Activated naive CD4-positive, alpha-beta T cell treated with anti-CD3 and anti-CD28 coated beads for 36 hours (primary cell): ENCODE measurements at regions not wholly inside any gene's neighbourhood (a gene's known extent, or its start where the extent isn't known, plus 50 kb on each side); places are given as distances from the start of the nearest gene placed in this dataset.

Experiments
- CTCF ChIA-PET: fragments of 350-600 bp; sonication (Branson Sonifier 250); formaldehyde crosslinking; loops from one replicate; lab custom pipeline; 2021; ENCODE audit warnings: antibody characterized with exemption; lab: Charles Lee
- DNase-seq: peaks from one replicate; pipeline ENCODE4 v3.0.0-alpha.2; 2020
- H3K27ac Mint-ChIP-seq: one replicate; pipeline ENCODE4 v1.8.0; 2021; ENCODE audit warnings: mild to moderate bottlenecking, mixed read lengths
- H3K27me3 Mint-ChIP-seq: one replicate; pipeline ENCODE4 v1.8.0; 2021; ENCODE audit warnings: low read depth, mixed read lengths
- H3K36me3 Mint-ChIP-seq: one replicate; pipeline ENCODE4 v1.8.0; 2021; ENCODE audit warnings: low read depth, mixed read lengths
- H3K4me1 Mint-ChIP-seq: one replicate; pipeline ENCODE4 v1.8.0; 2021; ENCODE audit warnings: low read depth, mixed read lengths
- H3K4me3 Mint-ChIP-seq: one replicate; pipeline ENCODE4 v1.8.0; 2021; ENCODE audit warnings: mild to moderate bottlenecking, moderate library complexity, mixed read lengths
- H3K9me3 Mint-ChIP-seq: one replicate; pipeline ENCODE4 v1.8.0; 2021; ENCODE audit warnings: mixed read lengths
- intact Hi-C: fragments of 100-400 bp; cut with micrococcal nuclease; formaldehyde crosslinking; loops from one replicate; pipeline ENCODE4 v1.15.1; 2023

DNA sequence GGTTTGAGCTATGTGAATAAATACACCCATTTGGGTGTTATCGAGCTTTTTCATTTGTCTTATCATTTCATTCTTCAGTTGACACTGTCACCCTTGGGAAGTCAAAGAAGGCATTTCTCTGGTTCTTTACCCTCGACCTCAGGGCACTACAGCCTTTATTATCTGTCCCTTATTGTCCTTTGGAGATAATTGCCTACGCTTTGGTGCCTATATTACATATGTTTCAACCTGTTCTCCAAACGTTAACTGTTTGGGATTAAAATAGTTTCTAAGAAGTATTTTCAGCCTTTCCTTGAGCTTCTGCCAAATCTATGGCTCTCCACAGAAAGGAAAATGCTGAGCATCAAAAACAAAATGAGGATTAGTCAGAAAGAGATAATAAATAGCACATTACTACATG is 395.4 kb upstream of the ADAMTS9 start:
- no peaks in the 10 kb centered on the region for H3K27me3 Mint-ChIP-seq
- no peaks in the 10 kb centered on the region for H3K36me3 Mint-ChIP-seq
- no peak for DNase-seq
- H3K4me3 Mint-ChIP-seq: no peak overlapping the region
- peaks cover 2% of the 10 kb centered on the region for H3K9me3 Mint-ChIP-seq
- intact Hi-C loops: no loop called here
- H3K27ac Mint-ChIP-seq: no peak overlapping the region
- no peaks in the 10 kb centered on the region for H3K4me1 Mint-ChIP-seq
- CTCF ChIA-PET: no interaction called here

DNA sequence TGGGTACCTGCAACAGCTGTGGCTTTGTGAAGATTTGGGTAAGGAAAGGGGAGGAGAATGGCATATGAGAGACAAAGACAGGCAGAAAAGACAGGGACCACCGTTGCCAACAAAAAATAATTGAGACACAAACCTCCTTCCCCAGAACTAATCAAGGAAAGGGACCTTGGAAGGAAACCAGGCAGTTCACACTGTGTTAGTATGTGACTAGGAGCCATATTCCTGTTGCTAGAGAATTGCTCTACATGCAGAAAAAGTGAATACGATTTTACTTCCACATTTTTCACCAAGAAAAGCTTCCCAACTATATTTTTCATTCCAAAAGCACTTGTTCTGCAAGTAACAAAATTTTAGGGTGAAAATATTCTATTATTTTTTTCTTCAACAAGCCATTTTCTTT is 393.7 kb upstream of the ADAMTS9 start:
- no peaks in the 10 kb centered on the region for H3K27me3 Mint-ChIP-seq
- H3K27ac Mint-ChIP-seq: no peak overlapping the region
- no peaks in the 10 kb centered on the region for H3K4me1 Mint-ChIP-seq
- CTCF ChIA-PET: no interaction called here
- intact Hi-C loops: no loop called here
- H3K36me3 Mint-ChIP-seq: no peaks in the 10 kb centered on the region
- H3K9me3 Mint-ChIP-seq: peaks cover 2% of the 10 kb centered on the region
- no peak overlapping the region for H3K4me3 Mint-ChIP-seq
- DNase-seq: no peak

DNA sequence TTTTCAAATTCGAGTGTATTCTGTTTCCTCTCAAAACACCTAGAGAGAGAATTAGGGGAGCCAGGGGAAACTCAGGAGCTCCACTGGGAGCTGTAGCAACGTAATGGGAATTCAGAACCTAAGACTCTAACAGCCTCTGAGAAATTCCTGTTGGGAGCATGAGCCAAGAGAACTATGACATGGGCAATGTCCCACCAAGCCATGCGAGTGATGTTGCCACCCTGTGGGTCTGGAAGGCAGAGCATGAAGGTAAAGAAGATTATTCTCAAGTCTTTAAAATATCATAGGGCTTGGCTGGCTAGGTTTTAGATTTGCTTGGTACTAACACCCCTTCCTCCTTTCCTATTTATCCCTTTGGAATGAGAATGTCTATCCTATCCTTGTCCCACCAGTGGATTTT is 392.6 kb upstream of the ADAMTS9 start:
- H3K36me3 Mint-ChIP-seq: no peaks in the 10 kb centered on the region
- no peaks in the 10 kb centered on the region for H3K27me3 Mint-ChIP-seq
- peaks cover 2% of the 10 kb centered on the region for H3K9me3 Mint-ChIP-seq
- no peaks in the 10 kb centered on the region for H3K4me1 Mint-ChIP-seq
- no peak overlapping the region for H3K4me3 Mint-ChIP-seq
- DNase-seq: no peak
- no peak overlapping the region for H3K27ac Mint-ChIP-seq
- intact Hi-C loops: no loop called here
- CTCF ChIA-PET: no interaction called here

DNA sequence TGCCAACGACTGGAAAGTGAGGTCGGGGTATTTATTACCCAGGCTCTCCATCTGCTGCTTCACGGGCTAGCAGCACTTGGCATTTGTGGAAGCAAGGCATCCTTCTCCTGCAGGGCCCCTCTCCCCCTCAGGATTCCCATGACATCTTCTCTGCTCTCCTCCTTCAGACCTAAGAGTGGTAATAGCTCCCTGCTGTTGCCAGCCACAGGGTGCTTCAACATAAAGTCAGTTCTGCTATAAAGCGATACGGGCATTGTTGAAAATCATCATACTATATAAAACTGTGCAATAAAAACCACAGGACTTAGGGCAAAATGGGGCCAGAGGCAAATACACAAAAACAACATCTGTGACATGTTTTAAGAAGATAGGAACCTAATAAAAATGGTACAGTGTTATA is 391.8 kb upstream of the ADAMTS9 start:
- Mint-ChIP-seq H3K4me1 (no peaks in the 10 kb centered on the region), H3K27ac (no peak overlapping the region), H3K4me3 (no peak overlapping the region), H3K36me3 (no peaks in the 10 kb centered on the region), H3K27me3 (no peaks in the 10 kb centered on the region), H3K9me3 (peaks cover 2% of the 10 kb centered on the region)
- no peak for DNase-seq
- intact Hi-C loops: no loop called here
- CTCF ChIA-PET: no interaction called here

DNA sequence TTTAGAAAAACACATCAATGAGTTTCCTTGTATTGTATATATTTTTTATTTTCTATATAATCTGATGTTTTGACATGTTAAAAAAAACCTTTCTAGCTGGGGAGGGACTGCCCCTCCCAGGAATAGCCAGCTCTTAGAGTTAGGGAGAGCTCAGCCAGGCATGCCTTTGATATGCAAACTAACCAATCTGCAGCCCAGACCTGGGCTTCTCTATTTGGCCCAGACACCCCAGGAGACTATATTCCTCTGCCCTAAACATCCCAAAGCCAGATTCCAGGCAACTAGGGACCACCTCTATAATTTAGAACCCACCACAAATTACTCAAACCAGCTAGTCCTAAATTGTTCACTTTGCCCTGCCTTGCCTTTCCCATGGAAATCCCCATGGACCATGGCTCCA is 390.9 kb upstream of the ADAMTS9 start:
- CTCF ChIA-PET: no interaction called here
- H3K27ac Mint-ChIP-seq: no peak overlapping the region
- peaks cover 3% of the 10 kb centered on the region for H3K9me3 Mint-ChIP-seq
- no peaks in the 10 kb centered on the region for H3K4me1 Mint-ChIP-seq
- H3K4me3 Mint-ChIP-seq: no peak overlapping the region
- H3K27me3 Mint-ChIP-seq: no peaks in the 10 kb centered on the region
- no peak for DNase-seq
- intact Hi-C loops: no loop called here
- no peaks in the 10 kb centered on the region for H3K36me3 Mint-ChIP-seq

DNA sequence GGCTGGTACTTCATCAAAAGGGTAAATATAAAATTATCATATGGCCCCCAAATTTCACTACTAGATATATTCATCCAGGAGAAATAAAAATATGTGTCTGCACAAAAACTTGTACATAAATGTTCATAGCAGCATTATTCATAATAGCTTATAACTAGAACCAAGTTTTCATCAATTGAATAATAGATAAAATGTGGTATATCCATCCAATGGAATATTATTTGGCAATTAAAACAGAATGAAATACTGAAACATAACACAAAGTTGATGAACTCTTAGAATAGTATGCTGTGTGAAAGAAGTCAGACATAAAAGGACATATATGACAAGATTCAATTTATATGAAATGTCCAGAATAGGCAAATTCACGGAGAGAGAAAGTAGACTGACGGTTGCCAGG is 389.3 kb upstream of the ADAMTS9 start:
- Mint-ChIP-seq H3K4me3 (no peak overlapping the region), H3K9me3 (peaks cover 6% of the 10 kb centered on the region), H3K27me3 (no peaks in the 10 kb centered on the region), H3K36me3 (no peaks in the 10 kb centered on the region), H3K27ac (no peak overlapping the region), H3K4me1 (no peaks in the 10 kb centered on the region)
- intact Hi-C loops: no loop called here
- CTCF ChIA-PET: no interaction called here
- no peak for DNase-seq

DNA sequence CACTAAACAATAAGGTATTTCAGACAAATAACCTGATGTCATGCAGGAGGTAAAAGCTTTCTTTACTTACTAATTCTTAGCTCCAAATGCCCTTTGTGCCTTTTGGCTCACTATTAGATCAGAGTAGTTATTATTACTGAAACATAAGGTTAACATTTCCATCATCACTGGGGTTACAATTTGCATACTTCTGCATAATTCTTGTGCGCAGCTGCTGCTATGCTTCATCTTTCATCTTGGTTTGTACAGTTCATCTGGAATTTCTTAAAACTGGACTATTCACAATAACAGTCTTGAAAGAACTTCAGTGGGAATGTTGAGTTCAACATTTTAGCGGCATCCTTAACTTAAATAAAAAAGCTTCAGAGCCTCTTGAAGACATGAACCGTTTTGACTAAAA is 383.2 kb upstream of the ADAMTS9 start:
- no peak for DNase-seq
- no peak overlapping the region for H3K27ac Mint-ChIP-seq
- CTCF ChIA-PET: no interaction called here
- no peaks in the 10 kb centered on the region for H3K27me3 Mint-ChIP-seq
- H3K36me3 Mint-ChIP-seq: no peaks in the 10 kb centered on the region
- no peaks in the 10 kb centered on the region for H3K4me1 Mint-ChIP-seq
- H3K4me3 Mint-ChIP-seq: no peak overlapping the region
- peaks cover 7% of the 10 kb centered on the region for H3K9me3 Mint-ChIP-seq
- intact Hi-C loops: no loop called here

DNA sequence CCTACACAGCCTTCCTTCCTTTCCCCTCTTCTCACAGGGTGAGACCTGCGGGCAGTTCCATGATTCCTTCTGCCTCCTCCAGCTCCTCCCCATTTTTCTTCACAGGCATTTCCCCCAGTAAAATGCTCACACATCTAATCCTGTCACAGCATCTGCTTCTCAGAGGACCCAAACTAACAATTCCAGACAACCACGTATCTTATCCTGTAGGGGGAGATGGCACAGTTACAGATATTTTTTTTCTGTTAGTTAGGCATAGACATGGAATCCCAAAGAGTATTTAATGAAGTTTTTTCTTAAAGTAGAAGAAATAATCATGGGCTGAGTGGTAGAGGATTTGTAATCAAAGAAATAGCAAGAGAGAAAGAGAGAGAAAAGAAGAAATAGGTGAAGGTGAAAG is 373.1 kb upstream of the ADAMTS9 start:
- Mint-ChIP-seq H3K4me1 (no peaks in the 10 kb centered on the region), H3K27ac (no peak overlapping the region), H3K9me3 (peaks cover 9% of the 10 kb centered on the region), H3K4me3 (no peak overlapping the region), H3K27me3 (no peaks in the 10 kb centered on the region), H3K36me3 (no peaks in the 10 kb centered on the region)
- CTCF ChIA-PET: no interaction called here
- no peak for DNase-seq
- intact Hi-C loops: no loop called here

DNA sequence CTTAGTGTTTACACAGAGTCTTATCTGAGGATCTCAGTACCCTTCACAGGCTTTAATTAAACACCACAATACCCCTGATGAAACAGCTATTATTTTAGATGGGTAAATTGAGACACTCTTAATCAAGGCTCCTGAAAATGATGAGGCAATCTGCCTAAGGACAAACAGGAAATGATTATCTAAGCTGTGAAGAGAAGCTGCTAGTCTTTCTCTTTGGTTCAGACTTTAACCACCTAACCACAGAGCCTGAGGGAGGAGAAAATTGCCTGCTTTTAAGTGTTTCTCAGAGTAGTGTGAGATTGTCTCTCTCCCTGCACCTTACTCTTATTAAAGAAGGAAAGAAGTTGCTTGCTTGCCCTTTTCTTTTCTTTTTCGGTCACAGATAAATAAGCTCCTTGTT is 364.3 kb upstream of the ADAMTS9 start:
- no peaks in the 10 kb centered on the region for H3K27me3 Mint-ChIP-seq
- CTCF ChIA-PET: interaction anchor here (1.0 to 1.7 kb wide), 2 partner anchors 18 to 246 kb away, joined by 4 to 5 read pairs; no protein-coding TSS in a partner anchor
- H3K36me3 Mint-ChIP-seq: no peaks in the 10 kb centered on the region
- no peak overlapping the region for H3K4me3 Mint-ChIP-seq
- no peak for DNase-seq
- H3K9me3 Mint-ChIP-seq: peaks cover 7% of the 10 kb centered on the region
- no peak overlapping the region for H3K27ac Mint-ChIP-seq
- H3K4me1 Mint-ChIP-seq: no peaks in the 10 kb centered on the region
- intact Hi-C loops: no loop called here

DNA sequence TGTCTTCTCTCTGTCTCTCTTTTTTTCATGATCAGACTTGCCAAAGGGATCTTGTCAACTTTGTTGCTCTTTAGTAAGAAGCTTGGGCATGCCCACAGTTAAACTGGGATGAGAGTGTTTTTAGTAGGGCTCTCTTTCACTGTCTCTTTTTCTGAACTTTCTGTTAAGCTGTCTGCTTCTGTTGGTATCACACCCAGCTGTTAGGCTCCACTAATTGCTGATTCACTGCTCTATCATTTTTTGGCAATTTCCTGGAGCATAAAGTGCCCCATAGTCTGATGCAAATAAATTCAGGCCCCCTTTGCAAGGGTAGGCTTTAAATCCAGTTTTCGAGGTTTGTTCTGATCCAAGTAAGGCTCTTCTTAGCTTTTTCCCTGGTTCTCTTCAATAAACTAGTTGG is 360.4 kb upstream of the ADAMTS9 start:
- H3K27me3 Mint-ChIP-seq: no peaks in the 10 kb centered on the region

DNA sequence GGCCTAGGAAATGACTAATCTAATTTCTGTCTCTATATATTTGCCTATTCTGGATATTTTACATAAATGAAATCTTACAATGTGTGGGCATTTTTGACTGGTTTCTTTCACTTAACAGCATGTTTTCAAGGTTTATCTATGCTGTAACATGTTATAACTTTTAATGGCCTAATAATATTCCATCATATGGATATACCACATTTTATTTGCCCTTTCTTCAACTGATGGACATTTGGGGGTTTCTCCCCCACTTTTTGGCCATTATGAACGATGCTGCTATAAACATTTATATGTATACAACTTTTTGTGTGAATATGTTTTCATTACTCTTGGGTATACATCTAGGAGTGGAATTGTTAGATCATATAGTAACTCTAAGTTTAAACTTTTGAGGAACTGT is 357.3 kb upstream of the ADAMTS9 start:
- Mint-ChIP-seq H3K4me1 (no peaks in the 10 kb centered on the region), H3K36me3 (no peaks in the 10 kb centered on the region), H3K9me3 (peaks cover 4% of the 10 kb centered on the region), H3K27ac (no peak overlapping the region), H3K4me3 (no peak overlapping the region), H3K27me3 (no peaks in the 10 kb centered on the region)
- no peak for DNase-seq
- intact Hi-C loops: no loop called here
- CTCF ChIA-PET: interaction anchor here (0.6 kb wide), 1 partner anchor 122 kb away, joined by 6 read pairs; no protein-coding TSS in a partner anchor

More for the DNA sequence above, 360.4 kb upstream of the ADAMTS9 start:
- H3K36me3 Mint-ChIP-seq: no peaks in the 10 kb centered on the region
- H3K4me3 Mint-ChIP-seq: no peak overlapping the region
- intact Hi-C loops: no loop called here
- no peak for DNase-seq
- CTCF ChIA-PET: no interaction called here
- no peaks in the 10 kb centered on the region for H3K4me1 Mint-ChIP-seq
- H3K9me3 Mint-ChIP-seq: peaks cover 4% of the 10 kb centered on the region
- H3K27ac Mint-ChIP-seq: no peak overlapping the region

DNA sequence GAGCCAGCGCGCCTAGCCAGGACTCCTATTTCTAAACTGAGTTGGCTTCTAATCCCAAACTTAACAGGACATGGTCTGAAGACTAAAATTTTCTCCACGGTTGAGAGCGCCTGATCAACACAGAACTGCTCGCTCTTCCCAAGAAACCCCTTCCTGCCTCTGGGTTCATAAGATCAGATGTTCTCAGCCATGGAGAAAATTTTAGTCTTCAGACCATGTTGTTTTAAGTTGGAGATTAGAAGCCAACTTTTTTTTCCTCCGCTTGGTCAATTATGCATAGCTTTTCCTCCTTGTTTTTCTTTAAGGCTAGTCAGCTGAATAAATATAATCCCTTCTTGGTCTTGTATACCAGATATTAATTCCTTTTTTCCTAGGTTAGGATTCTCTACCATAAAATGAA is 356.6 kb upstream of the ADAMTS9 start:
- Mint-ChIP-seq H3K27ac (no peak overlapping the region), H3K4me1 (no peaks in the 10 kb centered on the region), H3K36me3 (no peaks in the 10 kb centered on the region), H3K4me3 (no peak overlapping the region), H3K9me3 (peaks cover 4% of the 10 kb centered on the region), H3K27me3 (no peaks in the 10 kb centered on the region)
- intact Hi-C loops: no loop called here
- DNase-seq: no peak
- CTCF ChIA-PET: no interaction called here

DNA sequence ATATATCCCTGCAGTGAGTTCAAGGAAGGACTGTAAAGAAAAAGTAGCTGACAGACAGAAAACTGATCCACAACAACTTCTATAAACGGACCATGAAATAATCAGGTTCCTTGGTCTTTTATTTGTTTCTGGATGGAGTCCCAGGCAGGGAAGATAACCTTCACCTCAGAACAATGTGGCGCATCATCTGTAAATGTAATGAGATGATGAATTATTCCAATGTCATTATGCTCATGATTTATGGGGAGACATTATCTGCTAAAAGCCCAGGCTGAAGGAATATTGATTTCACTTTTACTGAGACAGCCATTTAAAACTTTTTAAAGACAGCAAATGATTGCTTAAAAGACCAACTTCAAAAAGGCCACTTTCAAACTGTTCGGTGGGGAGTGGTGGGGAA is 354.9 kb upstream of the ADAMTS9 start:
- Mint-ChIP-seq H3K4me1 (no peaks in the 10 kb centered on the region), H3K9me3 (peaks cover 5% of the 10 kb centered on the region), H3K36me3 (no peaks in the 10 kb centered on the region), H3K27me3 (no peaks in the 10 kb centered on the region), H3K27ac (no peak overlapping the region), H3K4me3 (no peak overlapping the region)
- DNase-seq: no peak
- CTCF ChIA-PET: no interaction called here
- intact Hi-C loops: no loop called here

DNA sequence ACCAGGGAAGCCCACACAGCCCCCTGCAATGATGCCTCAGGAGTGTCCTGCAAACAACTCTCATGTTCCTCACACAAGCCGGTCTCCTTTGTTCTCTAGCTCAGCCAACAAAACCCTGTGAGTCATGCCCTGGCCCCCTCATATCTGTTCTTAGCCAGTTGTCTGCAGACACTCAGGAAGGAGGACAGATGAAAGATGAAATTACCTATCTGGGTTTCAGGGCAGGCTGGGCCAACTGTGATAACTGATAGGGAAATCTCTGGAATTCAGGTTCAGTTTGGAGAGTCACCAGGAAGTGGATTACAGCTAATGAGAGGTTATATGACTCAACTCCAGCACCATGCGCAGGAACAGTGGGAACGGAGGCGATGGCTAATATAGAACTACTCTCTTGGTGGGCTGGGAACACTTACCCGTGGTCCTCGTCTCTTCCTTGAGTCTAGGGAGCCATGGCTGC is 352.0 kb upstream of the ADAMTS9 start:
- CTCF ChIA-PET: interaction anchor here (0.6 kb wide), 1 partner anchor 67 kb away, joined by 3 read pairs; no protein-coding TSS in a partner anchor
- Mint-ChIP-seq H3K27ac (no peak overlapping the region), H3K27me3 (no peaks in the 10 kb centered on the region), H3K36me3 (no peaks in the 10 kb centered on the region), H3K9me3 (peaks cover 7% of the 10 kb centered on the region), H3K4me1 (no peaks in the 10 kb centered on the region), H3K4me3 (no peak overlapping the region)
- intact Hi-C loops: no loop called here
- no peak for DNase-seq
